Keratinocyte (primary cell): ENCODE measurements at regions not wholly inside any gene's neighbourhood (a gene's known extent, or its start where the extent isn't known, plus 50 kb on each side); places are given as distances from the start of the nearest gene placed in this dataset.

Experiments used
- DNase-seq: peaks from one replicate; pipeline ENCODE4 v3.0.0-alpha.2; 2011; ENCODE audit warnings: low read depth, missing footprints, low spot score
- FAIRE-seq: peaks from 2 replicates; lab custom pipeline; 2011; peaks lifted over from hg19 to GRCh38; lab: Jason Lieb, UNC
- H2AFZ ChIP-seq: 2 replicates; pipeline ENCODE4 v1.6.0; 2012; ENCODE audit warnings: low read length, control low read depth, inconsistent platforms; ENCODE audit not compliant: control insufficient read depth
- H3K27ac ChIP-seq: 2 replicates; pipeline ENCODE4 v1.5.1; 2011; ENCODE audit warnings: low read length; ENCODE audit not compliant: control insufficient read depth, insufficient read depth
- H3K27me3 ChIP-seq: 3 replicates; pipeline ENCODE4 v1.6.0; 2011; ENCODE audit warnings: low read length; ENCODE audit not compliant: control insufficient read depth, insufficient read depth; ENCODE audit errors: extremely low read depth
- H3K36me3 ChIP-seq, 2 experiments: 2 replicates in 1 of 2; 3 replicates in 1 of 2; pipeline ENCODE4 v1.5.1; 2011; ENCODE audit warnings: low read length in 2 of 2, mild to moderate bottlenecking in 1 of 2; ENCODE audit not compliant: control insufficient read depth in 2 of 2, insufficient read depth in 2 of 2; ENCODE audit errors: extremely low read depth in 1 of 2
- H3K4me1 ChIP-seq: 3 replicates; pipeline ENCODE4 v1.5.1; 2011; ENCODE audit warnings: low read length; ENCODE audit not compliant: control insufficient read depth, insufficient read depth; ENCODE audit errors: extremely low read depth
- H3K4me2 ChIP-seq: 3 replicates; pipeline ENCODE4 v1.6.0; 2011; ENCODE audit warnings: low read depth, low read length; ENCODE audit not compliant: control insufficient read depth, insufficient read depth; ENCODE audit errors: extremely low read depth
- H3K4me3 ChIP-seq, 3 experiments: fragments of 200-600 bp in 1 of 3; sonication (generic) in 1 of 3; 2 replicates in 2 of 3; 3 replicates in 1 of 3; pipeline ENCODE4 v1.5.1; 2011 to 2016; ENCODE audit warnings: low read length in 3 of 3, mild to moderate bottlenecking in 3 of 3, control low read depth in 2 of 3, inconsistent platforms in 1 of 3, low read depth in 1 of 3, mixed read lengths in 1 of 3, mixed run types in 1 of 3, moderate library complexity in 1 of 3; ENCODE audit not compliant: control insufficient read depth in 2 of 3, insufficient read depth in 2 of 3; ENCODE audit errors: extremely low read depth in 1 of 3
- H3K79me2 ChIP-seq: 2 replicates; pipeline ENCODE4 v1.6.0; 2012; ENCODE audit warnings: low read length; ENCODE audit not compliant: control insufficient read depth, insufficient read depth
- H3K9ac ChIP-seq: 3 replicates; pipeline ENCODE4 v1.6.0; 2011; ENCODE audit warnings: low read length; ENCODE audit not compliant: control insufficient read depth, insufficient read depth; ENCODE audit errors: extremely low read depth
- H3K9me1 ChIP-seq: 3 replicates; pipeline ENCODE4 v1.6.0; 2011; ENCODE audit warnings: low read length; ENCODE audit not compliant: control insufficient read depth, insufficient read depth; ENCODE audit errors: extremely low read depth
- H3K9me3 ChIP-seq: 2 replicates; pipeline ENCODE4 v1.5.1; 2012; ENCODE audit warnings: low read depth, low read length; ENCODE audit not compliant: control insufficient read depth
- H4K20me1 ChIP-seq: 3 replicates; pipeline ENCODE4 v1.6.0; 2011; ENCODE audit warnings: low read length; ENCODE audit not compliant: control insufficient read depth, insufficient read depth; ENCODE audit errors: extremely low read depth
- CTCF ChIP-seq, 3 experiments: IDR thresholded peaks in 1 of 3; conservative IDR thresholded peaks in 1 of 3; optimal IDR thresholded peaks in 1 of 3; 2 replicates in 2 of 3; 3 replicates in 1 of 3; pipeline versions ENCODE3 to v1.5.1; 2011; ENCODE audit warnings: low read length in 3 of 3, mild to moderate bottlenecking in 3 of 3, moderate library complexity in 2 of 3, control low read depth in 1 of 3, inconsistent platforms in 1 of 3; ENCODE audit not compliant: insufficient read depth in 2 of 3; ENCODE audit errors: extremely low read depth in 1 of 3
- EZH2 ChIP-seq: IDR thresholded peaks from one replicate; pipeline ENCODE4 v1.6.1; 2012; ENCODE audit warnings: inconsistent platforms, mild to moderate bottlenecking, low read length, moderate library complexity
- dilution Hi-C: fragments of 300-500 bp; cut with MboI; formaldehyde crosslinking; loops from one replicate; pipeline ENCODE4 v1.7.0; 2020; ENCODE audit warnings: low sequenced_read_pairs; ENCODE audit not compliant: extremely low pct_ligation_motif_present

- no peak overlapping the region for H3K9ac ChIP-seq
- H3K9me1 ChIP-seq, result no peaks in the 10 kb centered on the region
- no peak overlapping the region for H3K27ac ChIP-seq
- no peaks in the 10 kb centered on the region for H3K4me1 ChIP-seq
- TF ChIP-seq EZH2, result no peak
- no peak for TF ChIP-seq CTCF (optimal IDR thresholded peaks at IDR 0.05 in 1 of 3, IDR thresholded peaks at IDR 0.05 in 1 of 3, conservative IDR thresholded peaks at IDR 0.05 in 1 of 3; ENCODE audit: extremely low read depth in 1 of 3, insufficient read depth in 2 of 3, low read length in 3 of 3)
- H3K4me2 ChIP-seq, result no peak overlapping the region
- no peak overlapping the region for H2AFZ ChIP-seq
- no peak overlapping the region for H3K4me3 ChIP-seq
- no peaks in the 10 kb centered on the region for H3K27me3 ChIP-seq
- H3K9me3 ChIP-seq, result no peaks in the 10 kb centered on the region
- H3K36me3 ChIP-seq, result no peaks in the 10 kb centered on the region
- dilution Hi-C loops, result no loop called here
- H4K20me1 ChIP-seq, result no peaks in the 10 kb centered on the region
- DNase-seq (no peak), FAIRE-seq (no peak)
- no peaks in the 10 kb centered on the region for H3K79me2 ChIP-seq
Observed at GRCh38 chr18:39341129-39341528, 1775.5 kb upstream of the CELF4 start.

GRCh38 chr18:39340418-39340817 lies 1774.8 kb upstream of the CELF4 start:
- Histone ChIP-seq H3K4me2 (no peak overlapping the region), H2AFZ (no peak overlapping the region), H3K9ac (no peak overlapping the region), H3K36me3 (no peaks in the 10 kb centered on the region), H3K4me1 (no peaks in the 10 kb centered on the region), H3K27ac (no peak overlapping the region), H4K20me1 (no peaks in the 10 kb centered on the region), H3K79me2 (no peaks in the 10 kb centered on the region), H3K9me1 (no peaks in the 10 kb centered on the region), H3K27me3 (no peaks in the 10 kb centered on the region), H3K4me3 (no peak overlapping the region), H3K9me3 (no peaks in the 10 kb centered on the region)
- dilution Hi-C loops, result no loop called here
- no peak for TF ChIP-seq CTCF (optimal IDR thresholded peaks at IDR 0.05 in 1 of 3, IDR thresholded peaks at IDR 0.05 in 1 of 3, conservative IDR thresholded peaks at IDR 0.05 in 1 of 3; ENCODE audit: extremely low read depth in 1 of 3, insufficient read depth in 2 of 3, low read length in 3 of 3)
- no peak for TF ChIP-seq EZH2
- DNase-seq (no peak), FAIRE-seq (no peak)
